IMR-90 (cell line): ENCODE measurements at regions not wholly inside any gene's neighbourhood (a gene's known extent, or its start where the extent isn't known, plus 50 kb on each side); places are given as distances from the start of the nearest gene placed in this dataset.

ENCODE experiments used
- ATAC-seq: fragments of 200-7000 bp; cut with Tn5 transposase; 2 replicates; pipeline ENCODE4 v1.9.1; 2020; ENCODE audit warnings: low read depth, mild to moderate bottlenecking, moderate library complexity
- BruUV-seq: library from RNA; stranded (reverse); fragments of 400-500 nt; replicated peaks from 2 replicates; lab custom pipeline; 2021; lab: Mats Ljungman, UMichigan
- CTCF ChIA-PET: fragments of 300-600 bp; formaldehyde crosslinking; extraction: SDS; loops from one replicate; lab custom pipeline; 2021; ENCODE audit warnings: antibody characterized with exemption; lab: Yijun Ruan, JAX
- POLR2A ChIA-PET: fragments of 300-600 bp; sonication (Branson Sonifier 250); formaldehyde crosslinking; loops from one replicate; lab custom pipeline; 2022; ENCODE audit warnings: antibody characterized with exemption; ENCODE audit not compliant: unreplicated experiment; lab: Charles Lee
- DNase-seq: peaks from one replicate; pipeline ENCODE4 v3.0.0; 2013
- H2AFZ ChIP-seq: replicated peaks from 2 replicates; pipeline ENCODE3; 2013; ENCODE audit warnings: low read length, mild to moderate bottlenecking; ENCODE audit not compliant: poor library complexity
- H2AK5ac ChIP-seq: 2 replicates; pipeline ENCODE4 v1.6.1; 2013; ENCODE audit warnings: low read depth, low read length, inconsistent platforms
- H2AK9ac ChIP-seq: replicated peaks from 2 replicates; pipeline ENCODE3; 2013; ENCODE audit warnings: mild to moderate bottlenecking, low read depth, low read length, moderate library complexity; ENCODE audit not compliant: poor library complexity
- H2BK120ac ChIP-seq: 2 replicates; pipeline ENCODE4 v1.6.1; 2013; ENCODE audit warnings: low read depth, low read length, inconsistent platforms
- H2BK15ac ChIP-seq: 3 replicates; pipeline ENCODE4 v1.6.1; 2013; ENCODE audit warnings: low read depth, low read length, inconsistent platforms
- H2BK20ac ChIP-seq: 2 replicates; pipeline ENCODE4 v1.6.1; 2013; ENCODE audit warnings: low read depth, mild to moderate bottlenecking, inconsistent platforms, low read length, moderate library complexity
- H2BK5ac ChIP-seq: 2 replicates; pipeline ENCODE4 v1.6.1; 2013; ENCODE audit warnings: mild to moderate bottlenecking, low read depth, low read length, inconsistent platforms; ENCODE audit not compliant: poor library complexity, severe bottlenecking
- H3K14ac ChIP-seq: replicated peaks from 2 replicates; pipeline ENCODE4 v1.6.1; 2013; ENCODE audit warnings: low read depth, low read length, inconsistent platforms
- H3K18ac ChIP-seq: 2 replicates; pipeline ENCODE4 v1.6.1; 2013; ENCODE audit warnings: low read depth, low read length, control low read depth
- H3K23ac ChIP-seq: 2 replicates; pipeline ENCODE4 v1.6.1; 2013; ENCODE audit warnings: low read depth, low read length, inconsistent platforms
- H3K27ac ChIP-seq: 2 replicates; pipeline ENCODE4 v1.5.1; 2013; ENCODE audit warnings: mild to moderate bottlenecking, control low read depth, low read length; ENCODE audit not compliant: insufficient read depth
- H3K27me3 ChIP-seq: 2 replicates; pipeline ENCODE4 v1.6.1; 2013; ENCODE audit warnings: low read length; ENCODE audit not compliant: control insufficient read depth, insufficient read depth
- H3K36me3 ChIP-seq: 2 replicates; pipeline ENCODE4 v1.6.1; 2013; ENCODE audit warnings: low read length, mixed read lengths; ENCODE audit not compliant: control insufficient read depth, insufficient read depth
- H3K4ac ChIP-seq: 2 replicates; pipeline ENCODE4 v1.6.1; 2013; ENCODE audit warnings: low read depth, low read length, inconsistent platforms
- H3K4me1 ChIP-seq: 2 replicates; pipeline ENCODE4 v1.6.1; 2013; ENCODE audit warnings: low read length, mixed read lengths; ENCODE audit not compliant: control insufficient read depth, insufficient read depth
- H3K4me2 ChIP-seq: 2 replicates; pipeline ENCODE4 v1.6.1; 2013; ENCODE audit warnings: low read depth, mild to moderate bottlenecking, control low read depth, low read length, moderate library complexity
- H3K4me3 ChIP-seq: 2 replicates; pipeline ENCODE4 v1.5.1; 2013; ENCODE audit warnings: low read depth, mild to moderate bottlenecking, control low read depth, low read length, moderate library complexity; ENCODE audit not compliant: insufficient read depth
- H3K56ac ChIP-seq: 2 replicates; pipeline ENCODE4 v1.6.1; 2013; ENCODE audit warnings: low read length, inconsistent platforms; ENCODE audit not compliant: insufficient read depth; ENCODE audit errors: extremely low read depth
- H3K79me1 ChIP-seq, 2 experiments: 2 replicates each; pipeline ENCODE4 v1.6.1; 2013; ENCODE audit warnings: low read length in 2 of 2, inconsistent platforms in 1 of 2, low read depth in 1 of 2
- H3K9ac ChIP-seq: 2 replicates; pipeline ENCODE4 v1.6.1; 2013; ENCODE audit warnings: low read depth, low read length, control low read depth
- H3K9me1 ChIP-seq: 2 replicates; pipeline ENCODE4 v1.6.1; 2013; ENCODE audit warnings: low read length, inconsistent platforms; ENCODE audit not compliant: insufficient read depth
- H3K9me3 ChIP-seq: 2 replicates; pipeline ENCODE4 v1.6.1; 2013; ENCODE audit warnings: low read length; ENCODE audit not compliant: control insufficient read depth, insufficient read depth
- H4K20me1 ChIP-seq: 2 replicates; pipeline ENCODE4 v1.6.1; 2013; ENCODE audit warnings: low read length, inconsistent platforms; ENCODE audit not compliant: insufficient read depth
- H4K5ac ChIP-seq: 2 replicates; pipeline ENCODE4 v1.6.1; 2013; ENCODE audit warnings: mild to moderate bottlenecking, low read depth, low read length, control low read depth
- H4K8ac ChIP-seq, 2 experiments: 2 replicates each; pipeline ENCODE4 v1.6.1; 2013; ENCODE audit warnings: low read depth in 2 of 2, low read length in 2 of 2, control low read depth in 1 of 2, inconsistent platforms in 1 of 2
- H4K91ac ChIP-seq: 2 replicates; pipeline ENCODE4 v1.6.1; 2013; ENCODE audit warnings: low read depth, low read length, inconsistent platforms; ENCODE audit not compliant: insufficient read depth
- BHLHE40 ChIP-seq: fragments of 150-350 bp; IDR thresholded peaks from 2 replicates; pipeline ENCODE4 v1.6.1; 2016; ENCODE audit warnings: mild to moderate bottlenecking, low read depth, low read length
- CEBPB ChIP-seq: IDR thresholded peaks from 2 replicates; pipeline ENCODE4 v1.6.1; 2012; ENCODE audit warnings: low read depth, low read length, improper control_type of control experiment
- CHD1 ChIP-seq: IDR thresholded peaks from 2 replicates; pipeline ENCODE4 v1.6.1; 2012; ENCODE audit warnings: low read depth, low read length, improper control_type of control experiment
- CTCF ChIP-seq: conservative IDR thresholded peaks from 2 replicates; pipeline ENCODE4 v1.5.1; 2012; ENCODE audit warnings: mild to moderate bottlenecking, low read depth, low read length, improper control_type of control experiment
- ELK1 ChIP-seq: fragments of 150-350 bp; IDR thresholded peaks from 2 replicates; pipeline ENCODE4 v1.6.1; 2016; ENCODE audit warnings: low read depth, mild to moderate bottlenecking, low read length, moderate library complexity, borderline replicate concordance
- FOS ChIP-seq: fragments of 150-350 bp; IDR thresholded peaks from 2 replicates; pipeline ENCODE4 v1.6.1; 2016; ENCODE audit warnings: low read depth, low read length
- MAFK ChIP-seq: IDR thresholded peaks from 2 replicates; pipeline ENCODE4 v1.6.1; 2012; ENCODE audit warnings: low read depth, low read length, improper control_type of control experiment
- MAZ ChIP-seq: IDR thresholded peaks from 2 replicates; pipeline ENCODE4 v1.6.1; 2012; ENCODE audit warnings: low read depth, mild to moderate bottlenecking, low read length, improper control_type of control experiment, moderate library complexity, borderline replicate concordance
- MXI1 ChIP-seq: IDR thresholded peaks from 2 replicates; pipeline ENCODE4 v1.6.1; 2012; ENCODE audit warnings: low read depth, mild to moderate bottlenecking, low read length, moderate library complexity, borderline replicate concordance
- NFE2L2 ChIP-seq: fragments of 150-350 bp; IDR thresholded peaks from 2 replicates; pipeline ENCODE4 v1.6.1; 2016; ENCODE audit warnings: low read depth, mild to moderate bottlenecking, low read length
- POLR2A ChIP-seq: IDR thresholded peaks from 2 replicates; pipeline ENCODE4 v1.6.1; 2012; ENCODE audit warnings: mild to moderate bottlenecking, low read depth, low read length
- RAD21 ChIP-seq: IDR thresholded peaks from 2 replicates; pipeline ENCODE4 v1.6.1; 2012; ENCODE audit warnings: low read length, improper control_type of control experiment
- RCOR1 ChIP-seq: IDR thresholded peaks from 2 replicates; pipeline ENCODE4 v1.6.1; 2012; ENCODE audit warnings: mild to moderate bottlenecking, low read length, improper control_type of control experiment; ENCODE audit not compliant: insufficient replicate concordance
- RFX5 ChIP-seq: IDR thresholded peaks from 2 replicates; pipeline ENCODE4 v1.8.0; 2012; ENCODE audit warnings: low read depth, mild to moderate bottlenecking, low read length, moderate library complexity
- SMC3 ChIP-seq: fragments of 150-350 bp; IDR thresholded peaks from 2 replicates; pipeline ENCODE4 v1.6.1; 2016; ENCODE audit warnings: low read depth, mild to moderate bottlenecking, antibody characterized with exemption, low read length, moderate library complexity
- USF2 ChIP-seq: fragments of 150-350 bp; IDR thresholded peaks from 2 replicates; pipeline ENCODE4 v1.6.1; 2017; ENCODE audit warnings: mild to moderate bottlenecking, antibody characterized with exemption, low read length, low read depth
- WGBS, 2 experiments: methylation state at CpG; one replicate each; pipeline versions ENCODE4 v1.1.5 to v1.1.7; 2013; ENCODE audit warnings: missing lambda C conversion rate in 2 of 2; ENCODE audit not compliant: insufficient read length in 1 of 2; ENCODE audit errors: extremely low coverage in 2 of 2; 5-methylcytosine and 5-hydroxymethylcytosine counted together
- dilution Hi-C: fragments of 300-500 bp; cut with HindIII; formaldehyde crosslinking; loops from one replicate; pipeline ENCODE4 v1.14.3; 2018; ENCODE audit warnings: low sequenced_read_pairs; ENCODE audit not compliant: unreplicated experiment
- in situ Hi-C: fragments of 300-500 bp; cut with MboI; formaldehyde crosslinking; loops from 3 replicates; pipeline ENCODE4 v1.14.3; 2019; ENCODE audit warnings: low sequenced_read_pairs, inconsistent platforms, mixed read lengths
- intact Hi-C: fragments of 100-400 bp; cut with micrococcal nuclease; formaldehyde crosslinking; loops from 2 replicates; pipeline ENCODE4 v1.10.0; 2022

- intact Hi-C loops = no loop called here
Measured at GRCh38 chr12:28885928-28886327, 263.1 kb upstream of the FAR2 start.

More at GRCh38 chr12:28885928-28886327, 263.1 kb upstream of the FAR2 start:
- H4K20me1 ChIP-seq = no peaks in the 10 kb centered on the region
- H3K56ac ChIP-seq = no peak overlapping the region
- H3K4me3 ChIP-seq = no peak overlapping the region
- DNase-seq = no peak
- no peaks in the 10 kb centered on the region for H3K9me1 ChIP-seq
- H4K91ac ChIP-seq = no peak overlapping the region
- no CpG with 5 or more reads among the region's 2 CpGs for WGBS, 2 experiments
- POLR2A ChIA-PET = no interaction called here
- H3K36me3 ChIP-seq = no peaks in the 10 kb centered on the region
- dilution Hi-C loops = no loop called here
- H2BK120ac ChIP-seq = no peak overlapping the region
- H3K4me2 ChIP-seq = no peak overlapping the region
- H3K4me1 ChIP-seq = no peaks in the 10 kb centered on the region; the same call in 1 of the 2 replicates
- H3K18ac ChIP-seq = no peak overlapping the region
- H4K5ac ChIP-seq = no peak overlapping the region
- H2BK20ac ChIP-seq = no peak overlapping the region
- no peak overlapping the region for H2AK5ac ChIP-seq
- no peaks in the 10 kb centered on the region for H3K27me3 ChIP-seq
- no peak for ATAC-seq
- no peak overlapping the region for H3K9ac ChIP-seq
- H3K23ac ChIP-seq = no peak overlapping the region
- no peaks in the 10 kb centered on the region for H3K79me1 ChIP-seq
- no peak overlapping the region for H4K8ac ChIP-seq
- no peak overlapping the region for H2AK9ac ChIP-seq
- no TSS peak for BruUV-seq
- no peak overlapping the region for H2BK5ac ChIP-seq
- H3K4ac ChIP-seq = no peak overlapping the region
- in situ Hi-C loops = no loop called here
- H3K14ac ChIP-seq = no peak overlapping the region
- no peak overlapping the region for H3K27ac ChIP-seq
- no peak for TF ChIP-seq USF2
- TF ChIP-seq CEBPB = no peak
- no peak for TF ChIP-seq FOS
- no peak for TF ChIP-seq POLR2A
- TF ChIP-seq BHLHE40 = no peak
- TF ChIP-seq MXI1 = no peak
- no peak for TF ChIP-seq RFX5
- no peak for TF ChIP-seq NFE2L2
- no peak for TF ChIP-seq SMC3
- TF ChIP-seq CHD1 = no peak
- no peak for TF ChIP-seq MAZ
- no peak for TF ChIP-seq RAD21
- no peak for TF ChIP-seq RCOR1
- TF ChIP-seq CTCF = no peak
- TF ChIP-seq MAFK = no peak
- no peak for TF ChIP-seq ELK1
- no peak overlapping the region for H2BK15ac ChIP-seq
- no peaks in the 10 kb centered on the region for H3K9me3 ChIP-seq
- CTCF ChIA-PET = interaction anchor here (0.8 kb wide), 1 partner anchor 14 kb away, joined by 3 read pairs; no protein-coding TSS in a partner anchor
- H2AFZ ChIP-seq = no peak overlapping the region
